ENCODE measurements at regions not wholly inside any gene's neighbourhood (a gene's known extent, or its start where the extent isn't known, plus 50 kb on each side); places are given as distances from the start of the nearest gene placed in this dataset.

GRCh38 chr1:8086055-8086454 is 59.9 kb upstream of the ERRFI1 start:
- DNase-seq (ENCODE audit: low read depth, low spot score) = no peak

DNA sequence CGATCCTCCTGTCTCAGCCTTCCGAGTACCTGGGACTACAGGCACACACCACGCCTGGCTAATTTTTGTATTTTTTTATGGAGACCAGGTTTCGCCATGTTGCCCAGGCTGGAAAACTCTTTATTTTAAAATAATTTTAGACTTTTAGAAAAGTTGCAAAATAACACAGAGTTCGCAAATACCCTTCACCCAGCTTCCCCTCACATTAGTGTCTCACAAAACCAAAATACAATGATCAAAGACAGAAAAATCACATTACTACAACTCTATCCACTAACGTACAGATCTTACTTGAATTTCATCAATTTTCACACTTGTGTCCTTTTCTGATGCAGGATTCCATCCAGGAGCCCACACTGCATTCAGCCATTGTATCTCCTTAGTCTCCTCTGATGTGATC is 58.8 kb upstream of the ERRFI1 start:
- no peak for DNase-seq (ENCODE audit: low read depth, low spot score)

GRCh38 chr1:8083739-8084484 is 57.8 kb upstream of the ERRFI1 start:
- no peak for DNase-seq (ENCODE audit: low read depth, low spot score)

- DNase-seq (ENCODE audit: low read depth, low spot score) = no peak
These were observed 56.8 kb upstream of the ERRFI1 start for GRCh38 chr1:8082945-8083344.

- DNase-seq (ENCODE audit: low read depth, low spot score) = no peak
These were observed 52.1 kb upstream of the ERRFI1 start for GRCh38 chr1:8078176-8078671.

- DNase-seq (ENCODE audit: low read depth, low spot score) = no peak
These were observed 51.5 kb upstream of the ERRFI1 start for GRCh38 chr1:8077602-8078001.

GRCh38 chr1:8077120-8077573 is 51.0 kb upstream of the ERRFI1 start:
- peak; percentile 73 for DNase-seq (ENCODE audit: low read depth, low spot score)

DNA sequence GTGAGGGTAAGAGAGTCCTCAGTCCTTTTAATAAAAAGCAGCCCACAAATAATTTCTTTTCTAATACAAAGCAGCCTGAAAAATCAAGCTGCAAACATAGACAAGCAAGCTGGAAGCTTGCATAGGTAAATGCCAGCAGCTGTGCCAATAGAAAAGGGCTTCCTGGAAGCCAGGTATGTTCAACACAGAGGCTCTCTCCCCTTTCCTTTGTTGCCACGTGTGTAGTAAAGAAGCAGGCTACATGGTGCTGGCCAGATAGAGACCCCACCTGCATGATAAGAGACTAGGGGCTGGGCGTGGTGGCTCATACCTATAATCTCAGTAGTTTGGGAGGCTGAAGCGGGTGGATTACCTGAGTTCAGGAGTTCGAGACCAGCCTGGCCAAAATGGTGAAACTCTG is 50.1 kb upstream of the ERRFI1 start:
- no peak for DNase-seq (ENCODE audit: low read depth, low spot score)

Data from smooth muscle cell of the brain vasculature (primary cell).